ENCODE measurements at regions not wholly inside any gene's neighbourhood (a gene's known extent, or its start where the extent isn't known, plus 50 kb on each side); places are given as distances from the start of the nearest gene placed in this dataset.

GRCh38 chr6:84332139-84333034 lies 104.9 kb upstream of the CEP162 start:
- no peaks in the 10 kb centered on the region for H3K27me3 ChIP-seq (ENCODE audit: control insufficient read depth, low read length)
- H3K4me2 ChIP-seq (ENCODE audit: low read length), result no peak overlapping the region
- H3K9me2 ChIP-seq (replicated peaks; ENCODE audit: control insufficient read depth, low read length), result no peaks in the 10 kb centered on the region
- no peaks in the 10 kb centered on the region for H3K79me2 ChIP-seq (ENCODE audit: control insufficient read depth, low read length)
- H3K4me1 ChIP-seq (ENCODE audit: control insufficient read depth, low read length), result no peaks in the 10 kb centered on the region
- no peaks in the 10 kb centered on the region for H4K20me1 ChIP-seq (ENCODE audit: control insufficient read depth, insufficient read depth, low read depth, low read length)
- no peaks in the 10 kb centered on the region for H3K36me3 ChIP-seq (ENCODE audit: control insufficient read depth, low read length)
- no peaks in the 10 kb centered on the region for H3K9me3 ChIP-seq (ENCODE audit: control insufficient read depth, insufficient read depth, low read length)
- H3K4me3 ChIP-seq (ENCODE audit: low read length), result no peak overlapping the region
- no peak for TF ChIP-seq EZH2phosphoT487 (IDR thresholded peaks at IDR 0.05; ENCODE audit: borderline replicate concordance, low read length)
- TF ChIP-seq, protein P1, sequence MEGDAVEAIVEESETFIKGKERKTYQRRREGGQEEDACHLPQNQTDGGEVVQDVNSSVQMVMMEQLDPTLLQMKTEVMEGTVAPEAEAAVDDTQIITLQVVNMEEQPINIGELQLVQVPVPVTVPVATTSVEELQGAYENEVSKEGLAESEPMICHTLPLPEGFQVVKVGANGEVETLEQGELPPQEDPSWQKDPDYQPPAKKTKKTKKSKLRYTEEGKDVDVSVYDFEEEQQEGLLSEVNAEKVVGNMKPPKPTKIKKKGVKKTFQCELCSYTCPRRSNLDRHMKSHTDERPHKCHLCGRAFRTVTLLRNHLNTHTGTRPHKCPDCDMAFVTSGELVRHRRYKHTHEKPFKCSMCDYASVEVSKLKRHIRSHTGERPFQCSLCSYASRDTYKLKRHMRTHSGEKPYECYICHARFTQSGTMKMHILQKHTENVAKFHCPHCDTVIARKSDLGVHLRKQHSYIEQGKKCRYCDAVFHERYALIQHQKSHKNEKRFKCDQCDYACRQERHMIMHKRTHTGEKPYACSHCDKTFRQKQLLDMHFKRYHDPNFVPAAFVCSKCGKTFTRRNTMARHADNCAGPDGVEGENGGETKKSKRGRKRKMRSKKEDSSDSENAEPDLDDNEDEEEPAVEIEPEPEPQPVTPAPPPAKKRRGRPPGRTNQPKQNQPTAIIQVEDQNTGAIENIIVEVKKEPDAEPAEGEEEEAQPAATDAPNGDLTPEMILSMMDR (IDR thresholded peaks at IDR 0.05; ENCODE audit: low read depth, low read length, poor library complexity, severe bottlenecking), result no peak
- no peaks in the 10 kb centered on the region for H3F3A ChIP-seq (ENCODE audit: control insufficient read depth, insufficient read depth)
- no peak overlapping the region for H3K27ac ChIP-seq (ENCODE audit: low read depth, low read length)

DNA sequence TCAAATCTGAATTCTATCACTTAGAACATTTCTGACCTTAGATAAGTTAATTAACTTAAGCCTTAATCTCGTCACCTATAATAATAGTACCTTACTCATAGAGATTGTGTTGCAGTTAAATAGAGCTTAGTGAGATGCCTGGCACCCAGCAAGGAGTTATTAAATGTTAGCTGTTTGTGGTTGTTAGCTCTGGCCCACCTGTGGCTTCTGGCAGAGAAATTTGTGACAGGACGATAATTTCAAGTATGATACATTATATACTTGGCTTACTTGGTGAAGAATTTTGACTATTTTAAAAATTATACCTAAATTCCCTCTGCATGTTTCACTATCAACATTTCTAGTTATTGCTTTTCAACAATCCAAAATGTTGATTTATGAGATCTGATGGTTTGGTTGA lies 102.9 kb upstream of the CEP162 start:
- H3K27me3 ChIP-seq (ENCODE audit: control insufficient read depth, low read length), result no peaks in the 10 kb centered on the region

GRCh38 chr6:84329516-84329915 lies 102.1 kb upstream of the CEP162 start:
- Histone ChIP-seq H3K27me3 (ENCODE audit: control insufficient read depth, low read length) (no peaks in the 10 kb centered on the region), H3F3A (ENCODE audit: control insufficient read depth, insufficient read depth) (no peaks in the 10 kb centered on the region), H3K36me3 (ENCODE audit: control insufficient read depth, low read length) (no peaks in the 10 kb centered on the region), H3K27ac (ENCODE audit: low read depth, low read length) (no peak overlapping the region), H3K4me3 (ENCODE audit: low read length) (no peak overlapping the region), H3K4me1 (ENCODE audit: control insufficient read depth, low read length) (no peaks in the 10 kb centered on the region), H3K9me2 (replicated peaks; ENCODE audit: control insufficient read depth, low read length) (no peaks in the 10 kb centered on the region), H3K79me2 (ENCODE audit: control insufficient read depth, low read length) (no peaks in the 10 kb centered on the region), H3K9me3 (ENCODE audit: control insufficient read depth, insufficient read depth, low read length) (no peaks in the 10 kb centered on the region), H4K20me1 (ENCODE audit: control insufficient read depth, insufficient read depth, low read depth, low read length) (no peaks in the 10 kb centered on the region), H3K4me2 (ENCODE audit: low read length) (no peak overlapping the region)
- TF ChIP-seq EZH2phosphoT487 (IDR thresholded peaks at IDR 0.05; ENCODE audit: borderline replicate concordance, low read length), result no peak

More for the DNA sequence above, 102.9 kb upstream of the CEP162 start:
- Histone ChIP-seq H3K9me2 (replicated peaks; ENCODE audit: control insufficient read depth, low read length) (no peaks in the 10 kb centered on the region), H3K36me3 (ENCODE audit: control insufficient read depth, low read length) (no peaks in the 10 kb centered on the region), H3K4me3 (ENCODE audit: low read length) (no peak overlapping the region), H3K79me2 (ENCODE audit: control insufficient read depth, low read length) (no peaks in the 10 kb centered on the region), H3K4me2 (ENCODE audit: low read length) (no peak overlapping the region), H3K4me1 (ENCODE audit: control insufficient read depth, low read length) (no peaks in the 10 kb centered on the region), H4K20me1 (ENCODE audit: control insufficient read depth, insufficient read depth, low read depth, low read length) (no peaks in the 10 kb centered on the region), H3K9me3 (ENCODE audit: control insufficient read depth, insufficient read depth, low read length) (no peaks in the 10 kb centered on the region), H3F3A (ENCODE audit: control insufficient read depth, insufficient read depth) (no peaks in the 10 kb centered on the region), H3K27ac (ENCODE audit: low read depth, low read length) (no peak overlapping the region)
- TF ChIP-seq EZH2phosphoT487 (IDR thresholded peaks at IDR 0.05; ENCODE audit: borderline replicate concordance, low read length), result no peak
- TF ChIP-seq, protein P1 (IDR thresholded peaks at IDR 0.05; ENCODE audit: low read depth, low read length, poor library complexity, severe bottlenecking), result no peak

- H3K36me3 ChIP-seq (ENCODE audit: control insufficient read depth, low read length), result no peaks in the 10 kb centered on the region
- H3K27me3 ChIP-seq (ENCODE audit: control insufficient read depth, low read length), result no peaks in the 10 kb centered on the region
- H3K4me3 ChIP-seq (ENCODE audit: low read length), result no peak overlapping the region
- TF ChIP-seq, protein P1 (IDR thresholded peaks at IDR 0.05; ENCODE audit: low read depth, low read length, poor library complexity, severe bottlenecking), result no peak
- TF ChIP-seq EZH2phosphoT487 (IDR thresholded peaks at IDR 0.05; ENCODE audit: borderline replicate concordance, low read length), result no peak
- H3K9me3 ChIP-seq (ENCODE audit: control insufficient read depth, insufficient read depth, low read length), result no peaks in the 10 kb centered on the region
- H3K4me1 ChIP-seq (ENCODE audit: control insufficient read depth, low read length), result no peaks in the 10 kb centered on the region
- no peak overlapping the region for H3K4me2 ChIP-seq (ENCODE audit: low read length)
- no peaks in the 10 kb centered on the region for H3F3A ChIP-seq (ENCODE audit: control insufficient read depth, insufficient read depth)
- no peak overlapping the region for H3K27ac ChIP-seq (ENCODE audit: low read depth, low read length)
- no peaks in the 10 kb centered on the region for H4K20me1 ChIP-seq (ENCODE audit: control insufficient read depth, insufficient read depth, low read depth, low read length)
- H3K9me2 ChIP-seq (replicated peaks; ENCODE audit: control insufficient read depth, low read length), result no peaks in the 10 kb centered on the region
- H3K79me2 ChIP-seq (ENCODE audit: control insufficient read depth, low read length), result no peaks in the 10 kb centered on the region
These were observed 101.6 kb upstream of the CEP162 start for GRCh38 chr6:84329077-84329476.
